HepG2 (cell line): ENCODE measurements at regions not wholly inside any gene's neighbourhood (a gene's known extent, or its start where the extent isn't known, plus 50 kb on each side); places are given as distances from the start of the nearest gene placed in this dataset.
"Not testable (repeated sequence)": the region's sequence is repeated elsewhere in the genome, so short reads cannot be mapped to it uniquely, and the experiment has no call there.

ENCODE experiments used
- ATAC-seq: fragments of 200-7000 bp; cut with Tn5 transposase; 3 replicates; pipeline ENCODE4 v1.9.1; 2020; ENCODE audit warnings: mild to moderate bottlenecking, moderate library complexity
- BruUV-seq: library from RNA; stranded (reverse); fragments of 400-500 nt; replicated peaks from 2 replicates; lab custom pipeline; 2021; lab: Mats Ljungman, UMichigan
- CTCF ChIA-PET: fragments of 300-600 bp; formaldehyde crosslinking; extraction: SDS; loops from one replicate; lab custom pipeline; 2021; ENCODE audit warnings: low total read pairs, inconsistent platforms, low intra/inter-chr PET ratio; lab: Yijun Ruan, JAX
- POLR2A ChIA-PET: fragments of 350-600 bp; sonication (Branson Sonifier 250); formaldehyde crosslinking; loops from one replicate; lab custom pipeline; 2020; ENCODE audit warnings: antibody characterized with exemption, inconsistent platforms; lab: Yijun Ruan, JAX
- DNase-seq: peaks from one replicate; pipeline ENCODE4 v3.0.0-alpha.2; 2015; ENCODE audit warnings: low spot score
- FAIRE-seq: peaks from 3 replicates; lab custom pipeline; 2011; peaks lifted over from hg19 to GRCh38; lab: Jason Lieb, UNC
- H2AFZ ChIP-seq: one replicate; pipeline ENCODE4 v1.6.1; 2011; ENCODE audit warnings: low read length, inconsistent platforms
- H3K27ac ChIP-seq: fragments of 300-600 bp; 3 replicates; pipeline ENCODE4 v1.8.0; 2011; ENCODE audit warnings: mixed run types, mild to moderate bottlenecking, mixed read lengths, low read length, inconsistent platforms; ENCODE audit not compliant: insufficient read depth; ENCODE audit errors: extremely low read length
- H3K27me3 ChIP-seq, 2 experiments: fragments of 200-600 bp in 1 of 2; 2 replicates in 1 of 2; 3 replicates in 1 of 2; pipeline versions ENCODE4 v1.6.0 to v1.8.0; 2011; ENCODE audit warnings: low read length in 2 of 2, mild to moderate bottlenecking in 2 of 2, moderate library complexity in 2 of 2, inconsistent platforms in 1 of 2; ENCODE audit not compliant: insufficient read depth in 2 of 2, control insufficient read depth in 1 of 2
- H3K36me3 ChIP-seq, 2 experiments: fragments of 200-600 bp in 1 of 2; replicated peaks in 1 of 2; 2 replicates in 1 of 2; 3 replicates in 1 of 2; pipeline versions ENCODE4 v1.5.1 to v1.8.0; 2011; ENCODE audit warnings: low read length in 2 of 2, inconsistent platforms in 1 of 2; ENCODE audit not compliant: insufficient read depth in 2 of 2, control insufficient read depth in 1 of 2
- H3K4me1 ChIP-seq: 2 replicates; pipeline ENCODE4 v1.5.1; 2012; ENCODE audit warnings: low read length, inconsistent platforms; ENCODE audit not compliant: insufficient read depth
- H3K4me2 ChIP-seq: 2 replicates; pipeline ENCODE4 v1.6.0; 2011; ENCODE audit warnings: low read depth, low read length, inconsistent platforms
- H3K4me3 ChIP-seq, 3 experiments: fragments of 200-600 bp in 1 of 3; sonication (generic), shearing (Covaris generic) in 1 of 3; replicated peaks in 1 of 3; 2 replicates each; pipeline ENCODE4 v1.5.1; 2011 to 2016; ENCODE audit warnings: low read length in 3 of 3, inconsistent platforms in 2 of 3, low read depth in 2 of 3, mild to moderate bottlenecking in 2 of 3, control low read depth in 1 of 3, mixed read lengths in 1 of 3; ENCODE audit not compliant: insufficient read depth in 1 of 3
- H3K79me2 ChIP-seq: one replicate; pipeline ENCODE4 v1.6.1; 2011; ENCODE audit warnings: low read length, inconsistent platforms; ENCODE audit not compliant: insufficient read depth
- H3K9ac ChIP-seq: 2 replicates; pipeline ENCODE4 v1.6.0; 2011; ENCODE audit warnings: mild to moderate bottlenecking, low read depth, low read length, inconsistent platforms; ENCODE audit not compliant: insufficient read depth
- H3K9me3 ChIP-seq: 2 replicates; pipeline ENCODE4 v1.5.1; 2012; ENCODE audit warnings: mild to moderate bottlenecking, low read length
- H4K20me1 ChIP-seq: 2 replicates; pipeline ENCODE4 v1.6.0; 2011; ENCODE audit warnings: inconsistent platforms, mild to moderate bottlenecking, low read length, moderate library complexity; ENCODE audit not compliant: insufficient read depth
- RAD51 ChIP-seq: fragments of 450-650 bp; IDR thresholded peaks from 2 replicates; pipeline ENCODE4 v1.6.1; 2016; ENCODE audit warnings: borderline replicate concordance
- RFX1 ChIP-seq: fragments of 450-650 bp; IDR thresholded peaks from 2 replicates; pipeline ENCODE4 v1.6.1; 2017
- TCF12 ChIP-seq, 2 experiments: fragments of 450-650 bp in 1 of 2; sonication (generic) in 1 of 2; formaldehyde crosslinking in 1 of 2; IDR thresholded peaks; 2 replicates each; pipeline versions ENCODE4 v1.6.1 to v1.8.0; 2017 to 2022; ENCODE audit warnings: antibody characterized with exemption in 1 of 2, mild to moderate bottlenecking in 1 of 2, missing genetic modification reagents in 1 of 2, moderate library complexity in 1 of 2
- TFDP2 ChIP-seq: sonication (generic); formaldehyde crosslinking; IDR thresholded peaks from 2 replicates; pipeline ENCODE4 v1.4.0; 2020; ENCODE audit warnings: missing genetic modification reagents
- YEATS4 ChIP-seq: sonication (generic); formaldehyde crosslinking; IDR thresholded peaks from 2 replicates; pipeline ENCODE4 v1.4.0; 2020; ENCODE audit warnings: missing genetic modification reagents, borderline replicate concordance
- ZFP62 ChIP-seq: sonication (generic); formaldehyde crosslinking; IDR thresholded peaks from 2 replicates; pipeline ENCODE4 v1.4.0; 2020; ENCODE audit warnings: missing genetic modification reagents
- ZNF33A ChIP-seq: sonication (generic); formaldehyde crosslinking; IDR thresholded peaks from 2 replicates; pipeline ENCODE4 v1.5.1; 2020; ENCODE audit warnings: missing genetic modification reagents, mild to moderate bottlenecking, moderate library complexity, borderline replicate concordance
- ZNF776 ChIP-seq: sonication (generic); formaldehyde crosslinking; IDR thresholded peaks from 2 replicates; pipeline ENCODE4 v1.4.0; 2020; ENCODE audit warnings: mild to moderate bottlenecking, missing genetic modification reagents
- WGBS: methylation state at CpG from one replicate; pipeline ENCODE4 v1.1.6; 2017; ENCODE audit warnings: low lambda C conversion rate; 5-methylcytosine and 5-hydroxymethylcytosine counted together
- in situ Hi-C: cut with HindIII; loops from 2 replicates; pipeline ENCODE4 v1.10.0; 2017; ENCODE audit warnings: low pct_unique_long_range_greater_than_20kb; ENCODE audit not compliant: extremely low pct_ligation_motif_present
- intact Hi-C: fragments of 100-400 bp; cut with micrococcal nuclease; formaldehyde crosslinking; loops from one replicate; pipeline ENCODE4 v1.10.0; 2022; ENCODE audit not compliant: unreplicated experiment

- no peak for TF ChIP-seq ZNF33A (CRISPR knock-in tag)
- no peak for TF ChIP-seq YEATS4 (CRISPR knock-in tag)
- no peak for TF ChIP-seq ZNF776
- no peak for TF ChIP-seq TFDP2
- TF ChIP-seq RFX1: no peak
- TF ChIP-seq ZFP62: no peak
- TF ChIP-seq TCF12 (IDR thresholded peaks at IDR 0.05): no peak
- no peak for TF ChIP-seq TCF12 (CRISPR knock-in tag; IDR thresholded peaks at IDR 0.05)
- no peak for TF ChIP-seq RAD51
Measured at GRCh38 chr2:2773692-2774091, 442.6 kb upstream of the MYT1L start (continued).

GRCh38 chr2:2773080-2773479 is 442.0 kb upstream of the MYT1L start:
- WGBS: 25% methylated on average over 11 of the region's 11 CpGs
- H3K36me3 ChIP-seq, H4K20me1 ChIP-seq, BruUV-seq, H3K4me3 ChIP-seq, H3K4me2 ChIP-seq, in situ Hi-C loops, H3K79me2 ChIP-seq, H2AFZ ChIP-seq, CTCF ChIA-PET, H3K9me3 ChIP-seq, FAIRE-seq, H3K9ac ChIP-seq, DNase-seq, intact Hi-C loops, ATAC-seq, POLR2A ChIA-PET, H3K27ac ChIP-seq, H3K4me1 ChIP-seq: not testable (repeated sequence)
- H3K27me3 ChIP-seq: peaks cover 0 to 14% of the 10 kb centered on the region in 2 experiments; a peak in 2 of 5 replicates
